ENCODE measurements at regions not wholly inside any gene's neighbourhood (a gene's known extent, or its start where the extent isn't known, plus 50 kb on each side); places are given as distances from the start of the nearest gene placed in this dataset.
"Not testable (repeated sequence)": the region's sequence is repeated elsewhere in the genome, so short reads cannot be mapped to it uniquely, and the experiment has no call there.

GRCh38 chr14:106410229-106410628 is 883.8 kb downstream of the TMEM121 start:
- TF ChIP-seq, protein P1, sequence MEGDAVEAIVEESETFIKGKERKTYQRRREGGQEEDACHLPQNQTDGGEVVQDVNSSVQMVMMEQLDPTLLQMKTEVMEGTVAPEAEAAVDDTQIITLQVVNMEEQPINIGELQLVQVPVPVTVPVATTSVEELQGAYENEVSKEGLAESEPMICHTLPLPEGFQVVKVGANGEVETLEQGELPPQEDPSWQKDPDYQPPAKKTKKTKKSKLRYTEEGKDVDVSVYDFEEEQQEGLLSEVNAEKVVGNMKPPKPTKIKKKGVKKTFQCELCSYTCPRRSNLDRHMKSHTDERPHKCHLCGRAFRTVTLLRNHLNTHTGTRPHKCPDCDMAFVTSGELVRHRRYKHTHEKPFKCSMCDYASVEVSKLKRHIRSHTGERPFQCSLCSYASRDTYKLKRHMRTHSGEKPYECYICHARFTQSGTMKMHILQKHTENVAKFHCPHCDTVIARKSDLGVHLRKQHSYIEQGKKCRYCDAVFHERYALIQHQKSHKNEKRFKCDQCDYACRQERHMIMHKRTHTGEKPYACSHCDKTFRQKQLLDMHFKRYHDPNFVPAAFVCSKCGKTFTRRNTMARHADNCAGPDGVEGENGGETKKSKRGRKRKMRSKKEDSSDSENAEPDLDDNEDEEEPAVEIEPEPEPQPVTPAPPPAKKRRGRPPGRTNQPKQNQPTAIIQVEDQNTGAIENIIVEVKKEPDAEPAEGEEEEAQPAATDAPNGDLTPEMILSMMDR (IDR thresholded peaks at IDR 0.05): peak in 1 of 6 experiments; percentile 5
- TF ChIP-seq POLR2A (IDR thresholded peaks at IDR 0.05): not testable (repeated sequence)
